ENCODE measurements at regions not wholly inside any gene's neighbourhood (a gene's known extent, or its start where the extent isn't known, plus 50 kb on each side); places are given as distances from the start of the nearest gene placed in this dataset.
A peak's percentile ranks its signal among the peaks of the same experiment; 100 is the strongest.

GRCh38 chr13:40026741-40027140, 371.3 kb downstream of the COG6 start:
- H3K4me3 ChIP-seq (replicated peaks in 1 of 2; ENCODE audit: low read depth in 2 of 2, low read length in 2 of 2): no peak overlapping the region
- TF ChIP-seq, protein P1, sequence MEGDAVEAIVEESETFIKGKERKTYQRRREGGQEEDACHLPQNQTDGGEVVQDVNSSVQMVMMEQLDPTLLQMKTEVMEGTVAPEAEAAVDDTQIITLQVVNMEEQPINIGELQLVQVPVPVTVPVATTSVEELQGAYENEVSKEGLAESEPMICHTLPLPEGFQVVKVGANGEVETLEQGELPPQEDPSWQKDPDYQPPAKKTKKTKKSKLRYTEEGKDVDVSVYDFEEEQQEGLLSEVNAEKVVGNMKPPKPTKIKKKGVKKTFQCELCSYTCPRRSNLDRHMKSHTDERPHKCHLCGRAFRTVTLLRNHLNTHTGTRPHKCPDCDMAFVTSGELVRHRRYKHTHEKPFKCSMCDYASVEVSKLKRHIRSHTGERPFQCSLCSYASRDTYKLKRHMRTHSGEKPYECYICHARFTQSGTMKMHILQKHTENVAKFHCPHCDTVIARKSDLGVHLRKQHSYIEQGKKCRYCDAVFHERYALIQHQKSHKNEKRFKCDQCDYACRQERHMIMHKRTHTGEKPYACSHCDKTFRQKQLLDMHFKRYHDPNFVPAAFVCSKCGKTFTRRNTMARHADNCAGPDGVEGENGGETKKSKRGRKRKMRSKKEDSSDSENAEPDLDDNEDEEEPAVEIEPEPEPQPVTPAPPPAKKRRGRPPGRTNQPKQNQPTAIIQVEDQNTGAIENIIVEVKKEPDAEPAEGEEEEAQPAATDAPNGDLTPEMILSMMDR (IDR thresholded peaks at IDR 0.05; ENCODE audit: low read depth, low read length): no peak
- no peak for DNase-seq (ENCODE audit: low read depth in 2 of 2)

GRCh38 chr13:40028446-40028845, 373.0 kb downstream of the COG6 start:
- TF ChIP-seq, protein P1 (IDR thresholded peaks at IDR 0.05; ENCODE audit: low read depth, low read length): no peak
- no peak for DNase-seq (ENCODE audit: low read depth in 2 of 2)
- H3K4me3 ChIP-seq (replicated peaks in 1 of 2; ENCODE audit: low read depth in 2 of 2, low read length in 2 of 2): no peak overlapping the region

- TF ChIP-seq, protein P1 (IDR thresholded peaks at IDR 0.05; ENCODE audit: low read depth, low read length): no peak
- H3K4me3 ChIP-seq (replicated peaks in 1 of 2; ENCODE audit: low read depth in 2 of 2, low read length in 2 of 2): no peak overlapping the region
- peak; percentile 78 to 83 for DNase-seq (ENCODE audit: low read depth in 2 of 2)
Observed at GRCh38 chr13:40031031-40031430, 375.6 kb downstream of the COG6 start.

DNA sequence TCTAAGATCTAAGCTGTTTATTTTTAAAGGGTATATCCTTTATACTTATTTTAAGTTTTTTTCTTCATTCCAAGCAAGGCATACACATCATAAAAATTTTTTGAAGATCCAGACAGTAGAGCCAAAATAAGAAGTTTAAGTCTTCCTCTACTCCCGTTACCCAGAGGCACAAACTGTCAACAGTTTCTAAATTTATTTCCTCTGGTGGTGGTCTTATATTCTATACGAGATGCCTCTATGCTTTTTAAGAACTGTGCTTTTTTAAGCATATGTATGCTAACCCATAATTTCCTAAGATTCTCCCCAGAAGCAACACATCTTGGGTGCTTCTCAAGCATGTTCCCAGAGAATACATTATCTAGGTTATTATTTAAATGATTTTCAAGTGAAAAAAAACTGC, 383.6 kb downstream of the COG6 start:
- TF ChIP-seq, protein P1 (IDR thresholded peaks at IDR 0.05; ENCODE audit: low read depth, low read length): no peak
- H3K4me3 ChIP-seq (replicated peaks in 1 of 2; ENCODE audit: low read depth in 2 of 2, low read length in 2 of 2): no peak overlapping the region
- DNase-seq (ENCODE audit: low read depth in 2 of 2): no peak

DNA sequence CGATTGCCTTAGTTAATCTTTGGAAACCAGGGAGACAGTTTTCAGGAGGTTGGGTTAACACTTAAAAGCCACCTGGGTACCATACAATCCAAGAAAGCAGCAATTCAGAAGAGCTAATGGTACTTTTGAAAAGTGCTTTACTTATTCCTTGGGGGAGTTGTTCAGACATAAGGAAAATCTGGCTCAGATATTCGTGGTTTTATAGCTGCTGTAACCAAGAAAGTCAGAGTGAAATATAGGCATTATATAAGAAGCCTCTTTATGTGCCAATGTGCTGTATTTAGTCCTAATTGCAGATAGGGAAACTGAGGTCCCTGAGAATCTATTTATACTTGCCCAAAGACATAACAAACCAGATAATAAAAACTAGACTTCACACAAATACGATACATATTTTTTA, 387.5 kb downstream of the COG6 start:
- TF ChIP-seq, protein P1 (IDR thresholded peaks at IDR 0.05; ENCODE audit: low read depth, low read length): no peak
- no peak for DNase-seq (ENCODE audit: low read depth in 2 of 2)
- no peak overlapping the region for H3K4me3 ChIP-seq (replicated peaks in 1 of 2; ENCODE audit: low read depth in 2 of 2, low read length in 2 of 2)

GRCh38 chr13:40043764-40044163, 388.3 kb downstream of the COG6 start:
- H3K4me3 ChIP-seq (replicated peaks in 1 of 2; ENCODE audit: low read depth in 2 of 2, low read length in 2 of 2): no peak overlapping the region
- TF ChIP-seq, protein P1 (IDR thresholded peaks at IDR 0.05; ENCODE audit: low read depth, low read length): no peak
- no peak for DNase-seq (ENCODE audit: low read depth in 2 of 2)

DNA sequence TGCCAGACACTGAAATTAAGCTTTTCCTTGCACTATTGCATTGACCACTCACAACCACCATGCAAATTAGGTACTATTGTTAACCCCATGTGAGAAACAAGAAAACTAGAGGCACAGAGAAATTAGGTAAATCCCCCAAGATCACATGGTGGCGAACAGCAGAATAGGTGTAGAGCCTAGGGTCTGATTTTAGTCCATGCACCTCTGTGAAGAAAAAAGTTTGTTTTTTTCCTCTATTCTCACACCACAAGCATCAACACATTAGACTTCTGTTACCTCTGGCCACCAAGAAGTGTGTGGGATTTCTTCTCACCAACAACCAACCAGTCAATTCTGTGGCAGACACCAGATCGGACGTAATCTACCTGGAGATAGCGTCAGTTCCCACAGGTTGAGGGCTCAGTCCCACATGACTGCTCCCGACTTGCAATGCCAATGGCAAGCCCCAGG, 391.9 kb downstream of the COG6 start:
- TF ChIP-seq, protein P1 (IDR thresholded peaks at IDR 0.05; ENCODE audit: low read depth, low read length): no peak
- H3K4me3 ChIP-seq (replicated peaks in 1 of 2; ENCODE audit: low read depth in 2 of 2, low read length in 2 of 2): no peak overlapping the region
- no peak for DNase-seq (ENCODE audit: low read depth in 2 of 2)

All from cardiac fibroblast (primary cell).